HepG2 (cell line): ENCODE measurements at regions not wholly inside any gene's neighbourhood (a gene's known extent, or its start where the extent isn't known, plus 50 kb on each side); places are given as distances from the start of the nearest gene placed in this dataset.

Experiments
- ATAC-seq: fragments of 200-7000 bp; cut with Tn5 transposase; 3 replicates; pipeline ENCODE4 v1.9.1; 2020; ENCODE audit warnings: mild to moderate bottlenecking, moderate library complexity
- BruUV-seq: library from RNA; stranded (reverse); fragments of 400-500 nt; replicated peaks from 2 replicates; lab custom pipeline; 2021; lab: Mats Ljungman, UMichigan
- CTCF ChIA-PET: fragments of 300-600 bp; formaldehyde crosslinking; extraction: SDS; loops from one replicate; lab custom pipeline; 2021; ENCODE audit warnings: low total read pairs, inconsistent platforms, low intra/inter-chr PET ratio; lab: Yijun Ruan, JAX
- POLR2A ChIA-PET: fragments of 350-600 bp; sonication (Branson Sonifier 250); formaldehyde crosslinking; loops from one replicate; lab custom pipeline; 2020; ENCODE audit warnings: antibody characterized with exemption, inconsistent platforms; lab: Yijun Ruan, JAX
- DNase-seq: peaks from one replicate; pipeline ENCODE4 v3.0.0-alpha.2; 2015; ENCODE audit warnings: low spot score
- FAIRE-seq: peaks from 3 replicates; lab custom pipeline; 2011; peaks lifted over from hg19 to GRCh38; lab: Jason Lieb, UNC
- H2AFZ ChIP-seq: one replicate; pipeline ENCODE4 v1.6.1; 2011; ENCODE audit warnings: low read length, inconsistent platforms
- H3K27ac ChIP-seq: fragments of 300-600 bp; 3 replicates; pipeline ENCODE4 v1.8.0; 2011; ENCODE audit warnings: mixed run types, mild to moderate bottlenecking, mixed read lengths, low read length, inconsistent platforms; ENCODE audit not compliant: insufficient read depth; ENCODE audit errors: extremely low read length
- H3K27me3 ChIP-seq, 2 experiments: fragments of 200-600 bp in 1 of 2; 2 replicates in 1 of 2; 3 replicates in 1 of 2; pipeline versions ENCODE4 v1.6.0 to v1.8.0; 2011; ENCODE audit warnings: low read length in 2 of 2, mild to moderate bottlenecking in 2 of 2, moderate library complexity in 2 of 2, inconsistent platforms in 1 of 2; ENCODE audit not compliant: insufficient read depth in 2 of 2, control insufficient read depth in 1 of 2
- H3K36me3 ChIP-seq, 2 experiments: fragments of 200-600 bp in 1 of 2; replicated peaks in 1 of 2; 2 replicates in 1 of 2; 3 replicates in 1 of 2; pipeline versions ENCODE4 v1.5.1 to v1.8.0; 2011; ENCODE audit warnings: low read length in 2 of 2, inconsistent platforms in 1 of 2; ENCODE audit not compliant: insufficient read depth in 2 of 2, control insufficient read depth in 1 of 2
- H3K4me1 ChIP-seq: 2 replicates; pipeline ENCODE4 v1.5.1; 2012; ENCODE audit warnings: low read length, inconsistent platforms; ENCODE audit not compliant: insufficient read depth
- H3K4me2 ChIP-seq: 2 replicates; pipeline ENCODE4 v1.6.0; 2011; ENCODE audit warnings: low read depth, low read length, inconsistent platforms
- H3K4me3 ChIP-seq, 3 experiments: fragments of 200-600 bp in 1 of 3; sonication (generic), shearing (Covaris generic) in 1 of 3; replicated peaks in 1 of 3; 2 replicates each; pipeline ENCODE4 v1.5.1; 2011 to 2016; ENCODE audit warnings: low read length in 3 of 3, inconsistent platforms in 2 of 3, low read depth in 2 of 3, mild to moderate bottlenecking in 2 of 3, control low read depth in 1 of 3, mixed read lengths in 1 of 3; ENCODE audit not compliant: insufficient read depth in 1 of 3
- H3K79me2 ChIP-seq: one replicate; pipeline ENCODE4 v1.6.1; 2011; ENCODE audit warnings: low read length, inconsistent platforms; ENCODE audit not compliant: insufficient read depth
- H3K9ac ChIP-seq: 2 replicates; pipeline ENCODE4 v1.6.0; 2011; ENCODE audit warnings: mild to moderate bottlenecking, low read depth, low read length, inconsistent platforms; ENCODE audit not compliant: insufficient read depth
- H3K9me3 ChIP-seq: 2 replicates; pipeline ENCODE4 v1.5.1; 2012; ENCODE audit warnings: mild to moderate bottlenecking, low read length
- H4K20me1 ChIP-seq: 2 replicates; pipeline ENCODE4 v1.6.0; 2011; ENCODE audit warnings: inconsistent platforms, mild to moderate bottlenecking, low read length, moderate library complexity; ENCODE audit not compliant: insufficient read depth
- CENPBD1 ChIP-seq: sonication (generic); formaldehyde crosslinking; IDR thresholded peaks from 2 replicates; pipeline ENCODE4 v1.8.0; 2022; ENCODE audit warnings: missing genetic modification reagents, low read depth, mild to moderate bottlenecking, borderline replicate concordance
- FOSL1 ChIP-seq: sonication (generic); formaldehyde crosslinking; IDR thresholded peaks from 2 replicates; pipeline ENCODE4 v1.9.0; 2021; ENCODE audit warnings: missing genetic modification reagents, borderline replicate concordance
- FOXO4 ChIP-seq: sonication (generic); formaldehyde crosslinking; conservative IDR thresholded peaks from 2 replicates; pipeline ENCODE4 v1.8.1; 2023; ENCODE audit warnings: missing genetic modification reagents
- FOXP4 ChIP-seq: sonication (generic); formaldehyde crosslinking; IDR thresholded peaks from 2 replicates; pipeline ENCODE4 v1.4.0; 2020; ENCODE audit warnings: missing genetic modification reagents
- GLI4 ChIP-seq: sonication (generic); formaldehyde crosslinking; IDR thresholded peaks from 2 replicates; pipeline ENCODE4 v1.5.1; 2020; ENCODE audit warnings: missing genetic modification reagents, mild to moderate bottlenecking, moderate library complexity, borderline replicate concordance
- LCORL ChIP-seq, 2 experiments: fragments of 450-650 bp in 1 of 2; sonication (generic) in 1 of 2; formaldehyde crosslinking in 1 of 2; IDR thresholded peaks; 2 replicates each; pipeline versions ENCODE4 v1.5.0 to v1.6.1; 2017 to 2020; ENCODE audit warnings: antibody characterized with exemption in 1 of 2, missing genetic modification reagents in 1 of 2
- NR2F1 ChIP-seq, 2 experiments: fragments of 450-650 bp in 1 of 2; formaldehyde crosslinking in 1 of 2; IDR thresholded peaks; 2 replicates each; pipeline versions ENCODE4 v1.5.0 to v1.6.1; 2016 to 2020; ENCODE audit warnings: mild to moderate bottlenecking in 1 of 2, missing compliant biosample characterization in 1 of 2, missing genetic modification reagents in 1 of 2, moderate library complexity in 1 of 2
- STAT5B ChIP-seq: sonication (generic); formaldehyde crosslinking; IDR thresholded peaks from 2 replicates; pipeline ENCODE4 v1.4.0; 2020; ENCODE audit warnings: missing genetic modification reagents
- ZNF280B ChIP-seq: sonication (generic); formaldehyde crosslinking; IDR thresholded peaks from 2 replicates; pipeline ENCODE4 v1.5.0; 2020; ENCODE audit warnings: missing genetic modification reagents, mild to moderate bottlenecking, borderline replicate concordance
- ZNF362 ChIP-seq: sonication (generic); formaldehyde crosslinking; IDR thresholded peaks from 2 replicates; pipeline ENCODE4 v1.4.0; 2020; ENCODE audit warnings: missing genetic modification reagents, mild to moderate bottlenecking, borderline replicate concordance
- ZNF441 ChIP-seq: sonication (generic); formaldehyde crosslinking; IDR thresholded peaks from 2 replicates; pipeline ENCODE4 v1.7.0; 2021; ENCODE audit warnings: missing genetic modification reagents, borderline replicate concordance
- ZNF883 ChIP-seq: sonication (generic); formaldehyde crosslinking; IDR thresholded peaks from 2 replicates; pipeline ENCODE4 v1.5.1; 2020; ENCODE audit warnings: mild to moderate bottlenecking, missing genetic modification reagents; ENCODE audit errors: not compliant biosample characterization
- WGBS: methylation state at CpG from one replicate; pipeline ENCODE4 v1.1.6; 2017; ENCODE audit warnings: low lambda C conversion rate; 5-methylcytosine and 5-hydroxymethylcytosine counted together
- in situ Hi-C: cut with HindIII; loops from 2 replicates; pipeline ENCODE4 v1.10.0; 2017; ENCODE audit warnings: low pct_unique_long_range_greater_than_20kb; ENCODE audit not compliant: extremely low pct_ligation_motif_present
- intact Hi-C: fragments of 100-400 bp; cut with micrococcal nuclease; formaldehyde crosslinking; loops from one replicate; pipeline ENCODE4 v1.10.0; 2022; ENCODE audit not compliant: unreplicated experiment

GRCh38 chr6:137417396-137417795 lies 76.8 kb downstream of the OLIG3 start (continued):
- TF ChIP-seq FOXP4: no peak

GRCh38 chr6:137416376-137417109 lies 77.7 kb downstream of the OLIG3 start:
- POLR2A ChIA-PET: no interaction called here
- no peak overlapping the region for H2AFZ ChIP-seq
- in situ Hi-C loops: no loop called here
- FAIRE-seq (no peak), ATAC-seq (no peak), DNase-seq (no peak)
- H3K4me1 ChIP-seq: peaks cover 39% of the 10 kb centered on the region
- H3K79me2 ChIP-seq: no peaks in the 10 kb centered on the region
- no peak overlapping the region for H3K4me3 ChIP-seq
- no peaks in the 10 kb centered on the region for H3K36me3 ChIP-seq
- H3K27ac ChIP-seq: no peak overlapping the region
- intact Hi-C loops: no loop called here
- H4K20me1 ChIP-seq: no peaks in the 10 kb centered on the region
- WGBS: 89% methylated on average over 9 of the region's 9 CpGs
- no peaks in the 10 kb centered on the region for H3K27me3 ChIP-seq
- BruUV-seq: no TSS peak
- no peak overlapping the region for H3K9ac ChIP-seq
- no peaks in the 10 kb centered on the region for H3K9me3 ChIP-seq
- CTCF ChIA-PET: interaction anchor here (1.6 to 1.9 kb wide), 2 partner anchors 103 to 145 kb away, joined by 4 to 11 read pairs; no protein-coding TSS in a partner anchor
- no peak overlapping the region for H3K4me2 ChIP-seq
- no peak for TF ChIP-seq NR2F1 (CRISPR knock-in tag; IDR thresholded peaks at IDR 0.05)
- TF ChIP-seq ZNF883 (CRISPR knock-in tag): no peak
- TF ChIP-seq CENPBD1 (CRISPR knock-in tag): no peak
- no peak for TF ChIP-seq FOXO4 (CRISPR knock-in tag)
- no peak for TF ChIP-seq LCORL (IDR thresholded peaks at IDR 0.05)
- no peak for TF ChIP-seq LCORL (CRISPR knock-in tag; IDR thresholded peaks at IDR 0.05)
- no peak for TF ChIP-seq ZNF362
- no peak for TF ChIP-seq FOSL1
- no peak for TF ChIP-seq STAT5B (CRISPR knock-in tag)
- TF ChIP-seq ZNF441 (CRISPR knock-in tag): no peak
- no peak for TF ChIP-seq GLI4 (CRISPR knock-in tag)
- TF ChIP-seq ZNF280B (CRISPR knock-in tag): no peak
